Ovary (tissue), 7 donors: ENCODE measurements at regions not wholly inside any gene's neighbourhood (a gene's known extent, or its start where the extent isn't known, plus 50 kb on each side); places are given as distances from the start of the nearest gene placed in this dataset.

ENCODE experiments used
- DNase-seq, 5 donors: peaks; one replicate each; pipeline ENCODE4 v3.0.0-alpha.2; 2019 to 2020
- H3K27ac ChIP-seq, 2 donors: fragments of 200-600 bp; one replicate each; pipeline versions ENCODE4 v1.5.1 to v1.8.0; 2019 to 2022
- H3K27me3 ChIP-seq: fragments of 200-600 bp; one replicate; pipeline ENCODE4 v1.8.0; 2022
- H3K36me3 ChIP-seq: fragments of 200-600 bp; sonication (generic); one replicate; pipeline ENCODE4 v1.5.1; 2019
- H3K4me1 ChIP-seq: one replicate; pipeline ENCODE4 v1.8.1; 2013; ENCODE audit warnings: mild to moderate bottlenecking, moderate library complexity; ENCODE audit not compliant: insufficient read depth
- H3K4me3 ChIP-seq: fragments of 200-600 bp; sonication (generic); one replicate; pipeline ENCODE4 v1.5.1; 2017
- H3K9me3 ChIP-seq, 2 donors: fragments of 200-600 bp in 1 of 2; sonication (generic) in 1 of 2; one replicate each; pipeline versions ENCODE4 v1.5.1 to v1.8.1; 2013 to 2019; ENCODE audit warnings: mild to moderate bottlenecking in 1 of 2, moderate library complexity in 1 of 2
- EP300 ChIP-seq: sonication (generic); formaldehyde crosslinking; IDR thresholded peaks from one replicate; pipeline ENCODE4 v1.6.1; 2017; ENCODE audit warnings: antibody characterized with exemption
- POLR2A ChIP-seq: fragments of 450-650 bp; IDR thresholded peaks from one replicate; pipeline ENCODE4 v1.6.1; 2017; ENCODE audit warnings: antibody characterized with exemption, mild to moderate bottlenecking, moderate library complexity
- WGBS, 3 donors: extraction: QIAGEN DNeasy Blood & Tissue Kit in 1 of 3; methylation state at CpG; one replicate each; pipeline versions ENCODE4 v1.1.5 to v1.1.7; 2013 to 2017; 5-methylcytosine and 5-hydroxymethylcytosine counted together
- intact Hi-C, 4 donors: fragments of 100-400 bp; cut with DNase I; formaldehyde crosslinking; loops; one replicate each; pipeline versions ENCODE4 v1.11.0 to v1.15.1; 2022 to 2023
- TF ChIP-seq, protein P1 (sequence below), 3 donors: fragments of 450-650 bp in 2 of 3; fragments of 200-600 bp in 1 of 3; IDR thresholded peaks; one replicate each; pipeline versions ENCODE4 v1.5.1 to v1.8.0; 2016 to 2022; ENCODE audit warnings: antibody characterized with exemption in 3 of 3, mild to moderate bottlenecking in 1 of 3
- donor health status: DM: no; HTN: no; CAD: no; lungs with moderate emphysema.
- donor health status: DM: no; HTN: no; CAD: no.
- donor health status: Bipolar disorder and iron deficiency.
- donor health status: DM: no; HTN: no; CAD: no.
- donor health status: DM: yes; HTN: yes; CAD: no.

DNA sequence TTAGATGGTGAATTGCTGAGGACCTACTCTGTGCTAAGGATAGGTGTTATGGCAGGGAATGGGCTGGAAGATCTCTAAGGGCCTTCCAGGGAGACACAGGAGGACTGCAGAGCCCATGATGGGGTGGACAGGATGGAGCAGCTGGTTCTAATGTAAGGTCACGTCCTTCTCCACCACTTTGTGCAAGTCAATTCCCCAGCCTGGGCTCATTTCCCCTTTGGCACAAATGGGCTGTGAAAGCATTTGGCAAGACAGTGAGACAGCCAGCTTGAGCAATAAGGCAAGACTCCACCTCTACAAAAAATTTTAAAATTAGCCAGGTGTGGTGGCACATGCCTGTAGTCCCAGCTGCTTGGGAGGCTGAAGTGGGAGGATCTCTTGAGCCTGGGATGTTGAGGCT, 81.4 kb upstream of the THY1 start:
- no peaks in the 10 kb centered on the region for H3K36me3 ChIP-seq
- no peaks in the 10 kb centered on the region for H3K27me3 ChIP-seq
- no peak overlapping the region for H3K4me3 ChIP-seq
- H3K27ac ChIP-seq, result no peak overlapping the region
- DNase-seq, result no peak
- H3K4me1 ChIP-seq, result peaks cover 3% of the 10 kb centered on the region
- H3K9me3 ChIP-seq, result no peaks in the 10 kb centered on the region
- intact Hi-C loops, result no loop called here
- TF ChIP-seq, protein P1, sequence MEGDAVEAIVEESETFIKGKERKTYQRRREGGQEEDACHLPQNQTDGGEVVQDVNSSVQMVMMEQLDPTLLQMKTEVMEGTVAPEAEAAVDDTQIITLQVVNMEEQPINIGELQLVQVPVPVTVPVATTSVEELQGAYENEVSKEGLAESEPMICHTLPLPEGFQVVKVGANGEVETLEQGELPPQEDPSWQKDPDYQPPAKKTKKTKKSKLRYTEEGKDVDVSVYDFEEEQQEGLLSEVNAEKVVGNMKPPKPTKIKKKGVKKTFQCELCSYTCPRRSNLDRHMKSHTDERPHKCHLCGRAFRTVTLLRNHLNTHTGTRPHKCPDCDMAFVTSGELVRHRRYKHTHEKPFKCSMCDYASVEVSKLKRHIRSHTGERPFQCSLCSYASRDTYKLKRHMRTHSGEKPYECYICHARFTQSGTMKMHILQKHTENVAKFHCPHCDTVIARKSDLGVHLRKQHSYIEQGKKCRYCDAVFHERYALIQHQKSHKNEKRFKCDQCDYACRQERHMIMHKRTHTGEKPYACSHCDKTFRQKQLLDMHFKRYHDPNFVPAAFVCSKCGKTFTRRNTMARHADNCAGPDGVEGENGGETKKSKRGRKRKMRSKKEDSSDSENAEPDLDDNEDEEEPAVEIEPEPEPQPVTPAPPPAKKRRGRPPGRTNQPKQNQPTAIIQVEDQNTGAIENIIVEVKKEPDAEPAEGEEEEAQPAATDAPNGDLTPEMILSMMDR (IDR thresholded peaks at IDR 0.05), result no peak
- no peak for TF ChIP-seq POLR2A
- 88 to 96% (median 90%) methylated on average over 1 of the region's 1 CpG for WGBS, 3 donors

DNA sequence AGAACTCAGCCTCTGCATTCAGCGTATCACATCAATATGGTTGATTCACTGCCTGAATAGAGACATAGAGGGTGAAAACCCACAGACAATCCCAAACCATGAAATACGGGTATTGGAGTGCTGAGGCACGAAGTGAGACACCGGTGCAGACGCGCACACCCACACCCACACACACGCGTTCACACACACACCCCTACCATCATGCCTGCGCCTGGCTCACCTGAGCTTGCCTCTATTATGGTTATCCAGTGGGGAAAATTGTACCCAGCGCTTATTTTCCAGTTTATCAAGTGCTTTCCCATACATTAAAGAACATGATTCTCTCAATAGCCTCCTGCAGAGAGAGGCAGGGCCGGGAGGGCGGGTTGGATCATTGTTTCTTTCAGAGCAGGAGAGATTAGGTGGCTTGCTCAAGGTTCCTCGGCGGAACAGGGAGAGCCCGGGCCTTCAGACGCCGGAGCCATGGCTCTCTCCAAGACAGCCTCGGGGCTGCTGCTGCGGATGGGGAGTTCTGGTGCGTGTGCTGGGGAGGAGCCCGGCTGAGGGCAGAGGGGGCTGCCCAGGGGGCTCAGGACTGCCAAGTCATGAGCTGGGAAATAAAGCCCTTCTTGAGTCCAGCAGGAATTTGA, 78.9 kb upstream of the THY1 start:
- no peak for DNase-seq
- TF ChIP-seq POLR2A, result no peak
- TF ChIP-seq, protein P1 (IDR thresholded peaks at IDR 0.05), result no peak
- no peak for TF ChIP-seq EP300
- 44 to 53% (median 52%) methylated on average over 21 of the region's 21 CpGs for WGBS, 3 donors
- Histone ChIP-seq H3K36me3 (no peaks in the 10 kb centered on the region), H3K27ac (no peak overlapping the region), H3K4me3 (no peak overlapping the region), H3K9me3 (no peaks in the 10 kb centered on the region), H3K4me1 (peaks cover 3% of the 10 kb centered on the region), H3K27me3 (no peaks in the 10 kb centered on the region)
- intact Hi-C loops, result no loop called here

DNA sequence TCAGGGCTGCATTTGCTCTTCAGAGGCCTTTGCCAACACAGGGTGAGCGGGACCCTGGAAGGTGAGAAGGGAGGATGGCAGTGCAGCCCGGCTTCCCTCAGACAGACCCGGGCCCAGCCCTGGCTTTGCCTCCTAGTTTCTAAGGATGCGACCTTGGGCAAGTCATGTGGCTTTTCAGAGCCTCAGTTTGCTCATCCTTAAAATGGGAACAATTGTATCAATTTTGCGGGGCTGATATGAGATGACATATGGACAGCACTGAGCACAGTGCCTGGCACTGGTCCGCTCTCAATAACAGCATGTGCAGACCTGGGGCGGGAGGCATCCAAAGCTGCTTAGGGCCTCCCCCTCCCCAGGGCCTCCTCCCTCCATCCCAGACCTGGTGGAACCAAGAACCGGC, 74.7 kb upstream of the THY1 start:
- 79 to 83% (median 80%) methylated on average over 8 of the region's 8 CpGs for WGBS, 3 donors
- Histone ChIP-seq H3K27ac (no peak overlapping the region), H3K4me1 (no peaks in the 10 kb centered on the region), H3K36me3 (no peaks in the 10 kb centered on the region), H3K27me3 (no peaks in the 10 kb centered on the region), H3K4me3 (no peak overlapping the region), H3K9me3 (no peaks in the 10 kb centered on the region)
- TF ChIP-seq POLR2A (no peak), EP300 (no peak)
- TF ChIP-seq, protein P1 (IDR thresholded peaks at IDR 0.05), result no peak
- intact Hi-C loops, result no loop called here
- no peak for DNase-seq

DNA sequence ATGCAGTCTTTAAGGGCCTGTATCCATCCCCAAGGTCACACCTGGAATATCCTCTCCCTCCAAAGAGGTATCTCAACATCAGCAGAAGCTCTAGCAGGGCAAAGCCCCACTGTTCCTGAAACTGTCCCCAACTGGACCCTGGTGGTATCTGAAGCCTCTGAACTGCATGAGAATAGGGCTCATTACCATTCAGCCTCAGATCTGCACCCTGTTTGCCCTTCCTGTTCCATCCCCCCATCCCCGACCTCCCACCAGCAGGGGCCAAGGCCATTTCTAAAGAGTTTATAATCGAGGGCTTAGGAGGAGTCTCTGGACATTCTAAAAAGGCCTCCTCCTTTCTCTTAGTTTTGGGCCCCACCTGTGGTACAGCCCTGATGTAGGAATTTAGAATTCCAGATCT, 74.0 kb upstream of the THY1 start:
- WGBS, 3 donors, result 19 to 27% (median 19%) methylated on average over 2 of the region's 2 CpGs
- no peaks in the 10 kb centered on the region for H3K4me1 ChIP-seq
- H3K9me3 ChIP-seq, result no peaks in the 10 kb centered on the region
- no peak overlapping the region for H3K27ac ChIP-seq
- no peak for DNase-seq
- H3K36me3 ChIP-seq, result no peaks in the 10 kb centered on the region
- no peaks in the 10 kb centered on the region for H3K27me3 ChIP-seq
- no peak for TF ChIP-seq EP300
- no peak overlapping the region for H3K4me3 ChIP-seq
- intact Hi-C loops, result no loop called here

DNA sequence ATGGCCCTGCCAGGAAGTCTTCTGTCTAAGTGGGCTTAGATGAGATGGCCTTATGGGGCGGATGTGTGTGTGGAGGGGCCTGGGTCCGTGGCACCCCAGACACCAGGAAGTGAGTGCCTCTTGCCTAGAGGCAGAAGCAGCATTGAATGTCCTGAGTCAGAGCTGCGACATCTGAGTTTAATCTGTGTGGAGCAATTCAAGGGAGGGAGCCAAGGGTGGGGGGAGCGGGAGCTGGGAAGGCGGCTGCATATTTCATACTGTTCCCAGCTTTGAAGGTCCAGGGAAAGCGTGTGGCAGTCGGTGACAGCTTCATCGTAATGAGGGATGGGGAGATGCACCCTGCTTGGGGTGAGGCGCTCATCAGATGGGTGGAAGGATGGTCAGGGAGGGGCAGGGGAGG, 73.5 kb upstream of the THY1 start:
- Histone ChIP-seq H3K27me3 (no peaks in the 10 kb centered on the region), H3K27ac (no peak overlapping the region), H3K4me1 (no peaks in the 10 kb centered on the region), H3K9me3 (no peaks in the 10 kb centered on the region), H3K4me3 (no peak overlapping the region), H3K36me3 (no peaks in the 10 kb centered on the region)
- WGBS, 3 donors, result 53 to 66% (median 54%) methylated on average over 9 of the region's 9 CpGs
- DNase-seq, result no peak
- TF ChIP-seq POLR2A (no peak), EP300 (no peak)
- TF ChIP-seq, protein P1 (IDR thresholded peaks at IDR 0.05), result no peak
- intact Hi-C loops, result no loop called here
